Right atrium auricular region (tissue), 2 donors: ENCODE measurements at regions not wholly inside any gene's neighbourhood (a gene's known extent, or its start where the extent isn't known, plus 50 kb on each side); places are given as distances from the start of the nearest gene placed in this dataset.
A peak's percentile ranks its signal among the peaks of the same experiment; 100 is the strongest.

Experiments used
- DNase-seq: peaks from one replicate; pipeline ENCODE4 v3.0.0-alpha.2; 2019; ENCODE audit warnings: low spot score
- H3K27ac ChIP-seq, 2 donors: fragments of 200-600 bp; sonication (generic); 1 replicate in 1 of 2; 2 replicates in 1 of 2; pipeline ENCODE4 v1.5.1; 2016 to 2019
- H3K27me3 ChIP-seq, 2 donors: fragments of 200-600 bp; sonication (generic); one replicate each; pipeline versions ENCODE4 v1.5.1 to v1.6.0; 2017 to 2019
- H3K36me3 ChIP-seq: fragments of 200-600 bp; sonication (generic); one replicate; pipeline ENCODE4 v1.5.1; 2016
- H3K4me1 ChIP-seq, 2 donors: fragments of 200-600 bp; sonication (generic); one replicate each; pipeline versions ENCODE4 v1.5.1 to v1.6.0; 2017 to 2019
- H3K4me3 ChIP-seq, 2 donors: fragments of 200-600 bp; sonication (generic); 1 replicate in 1 of 2; 2 replicates in 1 of 2; pipeline ENCODE4 v1.5.1; 2017 to 2019; ENCODE audit warnings: mild to moderate bottlenecking in 1 of 2, moderate library complexity in 1 of 2
- H3K9me3 ChIP-seq, 2 donors: fragments of 200-600 bp; sonication (generic); one replicate each; pipeline ENCODE4 v1.5.1; 2019
- TF ChIP-seq, protein P1 (sequence below), 2 donors: fragments of 200-600 bp; sonication (generic); IDR thresholded peaks; one replicate each; pipeline ENCODE4 v1.5.1; 2019; ENCODE audit warnings: antibody characterized with exemption in 2 of 2

DNA sequence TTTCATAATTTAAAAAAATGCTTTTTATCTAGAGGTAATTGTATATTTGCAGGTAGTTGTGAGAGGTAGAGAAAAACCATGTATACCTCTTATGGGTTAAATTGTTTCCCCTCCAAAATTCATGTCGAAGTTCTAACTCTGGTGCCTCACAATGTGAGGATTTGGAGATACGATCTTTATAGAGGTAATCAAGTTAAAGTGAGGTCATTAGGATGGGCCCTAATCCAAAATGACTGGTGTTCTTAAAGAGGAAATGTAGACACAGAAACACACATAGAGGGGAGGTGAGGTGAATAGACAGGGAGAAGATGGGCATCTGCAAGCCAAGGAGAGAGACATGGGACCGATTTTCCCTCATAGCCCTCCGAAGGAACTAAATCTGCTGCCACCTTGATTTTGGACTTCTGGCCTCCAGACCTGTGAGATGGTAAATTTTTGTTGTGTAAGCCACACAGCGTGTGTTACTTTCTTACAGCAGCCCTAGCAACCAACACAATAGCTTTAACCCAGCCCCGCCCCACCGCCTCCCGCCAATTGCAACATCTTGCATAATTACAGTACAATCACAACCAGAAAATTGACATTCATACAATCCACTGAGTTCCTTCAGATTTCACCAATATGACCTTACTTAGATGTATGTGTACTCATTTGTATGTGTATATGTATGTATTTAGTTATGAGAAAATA is 208.9 kb downstream of the MIB1 start:
- no peak for DNase-seq

GRCh38 chr18:21955757-21956652 is 213.4 kb upstream of the GATA6 start:
- Histone ChIP-seq H3K27ac (no peak overlapping the region), H3K36me3 (no peaks in the 10 kb centered on the region), H3K4me1 (no peaks in the 10 kb centered on the region), H3K4me3 (no peak overlapping the region), H3K9me3 (no peaks in the 10 kb centered on the region), H3K27me3 (no peaks in the 10 kb centered on the region)
- TF ChIP-seq, protein P1, sequence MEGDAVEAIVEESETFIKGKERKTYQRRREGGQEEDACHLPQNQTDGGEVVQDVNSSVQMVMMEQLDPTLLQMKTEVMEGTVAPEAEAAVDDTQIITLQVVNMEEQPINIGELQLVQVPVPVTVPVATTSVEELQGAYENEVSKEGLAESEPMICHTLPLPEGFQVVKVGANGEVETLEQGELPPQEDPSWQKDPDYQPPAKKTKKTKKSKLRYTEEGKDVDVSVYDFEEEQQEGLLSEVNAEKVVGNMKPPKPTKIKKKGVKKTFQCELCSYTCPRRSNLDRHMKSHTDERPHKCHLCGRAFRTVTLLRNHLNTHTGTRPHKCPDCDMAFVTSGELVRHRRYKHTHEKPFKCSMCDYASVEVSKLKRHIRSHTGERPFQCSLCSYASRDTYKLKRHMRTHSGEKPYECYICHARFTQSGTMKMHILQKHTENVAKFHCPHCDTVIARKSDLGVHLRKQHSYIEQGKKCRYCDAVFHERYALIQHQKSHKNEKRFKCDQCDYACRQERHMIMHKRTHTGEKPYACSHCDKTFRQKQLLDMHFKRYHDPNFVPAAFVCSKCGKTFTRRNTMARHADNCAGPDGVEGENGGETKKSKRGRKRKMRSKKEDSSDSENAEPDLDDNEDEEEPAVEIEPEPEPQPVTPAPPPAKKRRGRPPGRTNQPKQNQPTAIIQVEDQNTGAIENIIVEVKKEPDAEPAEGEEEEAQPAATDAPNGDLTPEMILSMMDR (IDR thresholded peaks at IDR 0.05): peak; percentile 81 to 90
- DNase-seq: peak; percentile 86

More for the DNA sequence above, 208.9 kb downstream of the MIB1 start:
- no peaks in the 10 kb centered on the region for H3K27me3 ChIP-seq
- no peak overlapping the region for H3K27ac ChIP-seq
- H3K4me3 ChIP-seq: no peak overlapping the region
- TF ChIP-seq, protein P1 (IDR thresholded peaks at IDR 0.05): no peak
- H3K9me3 ChIP-seq: no peaks in the 10 kb centered on the region
- H3K4me1 ChIP-seq: no peaks in the 10 kb centered on the region
- H3K36me3 ChIP-seq: no peaks in the 10 kb centered on the region

GRCh38 chr18:21958263-21958662 is 211.1 kb upstream of the GATA6 start:
- Histone ChIP-seq H3K27ac (no peak overlapping the region), H3K36me3 (no peaks in the 10 kb centered on the region), H3K4me3 (no peak overlapping the region), H3K27me3 (no peaks in the 10 kb centered on the region), H3K9me3 (no peaks in the 10 kb centered on the region), H3K4me1 (no peaks in the 10 kb centered on the region)
- TF ChIP-seq, protein P1 (IDR thresholded peaks at IDR 0.05): no peak
- no peak for DNase-seq

DNA sequence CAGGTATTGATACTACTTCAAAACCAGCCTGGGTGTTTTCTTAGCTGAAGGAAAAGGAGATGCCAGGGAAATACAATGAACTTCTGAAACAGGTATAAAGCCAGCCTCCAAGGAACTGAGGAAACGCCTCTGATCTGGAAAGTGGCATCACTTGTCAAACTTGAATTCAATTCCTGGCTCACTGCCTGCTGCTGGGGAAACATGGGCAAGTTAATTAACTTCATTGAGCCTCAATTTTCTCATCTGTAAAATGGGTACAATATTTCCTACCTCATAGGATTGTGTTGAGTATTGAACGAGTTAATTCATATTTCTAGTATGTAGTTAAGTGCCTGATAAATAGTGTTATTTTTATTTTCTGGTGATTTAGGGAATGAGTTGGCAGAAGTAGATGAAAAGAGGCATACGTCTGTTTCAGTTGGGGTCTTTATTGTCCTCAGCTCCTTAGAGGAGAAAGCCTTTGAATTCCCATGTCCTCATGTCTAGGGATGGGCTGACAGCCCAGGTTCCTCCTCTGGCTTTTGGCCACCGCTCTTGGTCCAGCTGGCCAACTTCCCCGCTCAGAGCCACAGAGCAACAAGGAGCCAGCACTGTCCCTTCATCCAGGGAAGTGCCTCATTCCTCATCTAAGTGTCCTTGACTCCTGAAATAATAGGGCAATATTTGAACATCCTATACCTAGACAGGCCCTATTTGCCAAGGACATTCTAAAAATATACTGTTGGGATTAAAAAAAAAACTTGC is 210.5 kb upstream of the GATA6 start:
- TF ChIP-seq, protein P1 (IDR thresholded peaks at IDR 0.05): no peak
- Histone ChIP-seq H3K36me3 (no peaks in the 10 kb centered on the region), H3K4me1 (no peaks in the 10 kb centered on the region), H3K4me3 (no peak overlapping the region), H3K27me3 (no peaks in the 10 kb centered on the region), H3K27ac (no peak overlapping the region), H3K9me3 (no peaks in the 10 kb centered on the region)
- DNase-seq: no peak

- H3K9me3 ChIP-seq: no peaks in the 10 kb centered on the region
- no peak overlapping the region for H3K27ac ChIP-seq
- TF ChIP-seq, protein P1 (IDR thresholded peaks at IDR 0.05): no peak
- H3K36me3 ChIP-seq: no peaks in the 10 kb centered on the region
- H3K4me3 ChIP-seq: no peak overlapping the region
- no peak for DNase-seq
- no peaks in the 10 kb centered on the region for H3K4me1 ChIP-seq
- H3K27me3 ChIP-seq: no peaks in the 10 kb centered on the region
Observed at GRCh38 chr18:21960189-21960588, 209.2 kb upstream of the GATA6 start.
